Fibroblast of pulmonary artery (primary cell): ENCODE measurements at regions not wholly inside any gene's neighbourhood (a gene's known extent, or its start where the extent isn't known, plus 50 kb on each side); places are given as distances from the start of the nearest gene placed in this dataset.

Source experiments
- DNase-seq: peaks from one replicate; pipeline ENCODE4 v3.0.0-alpha.2; 2010; ENCODE audit warnings: low read depth
- H3K4me3 ChIP-seq: replicated peaks from 2 replicates; pipeline ENCODE4 v1.5.1; 2011; ENCODE audit warnings: low read depth, mild to moderate bottlenecking, control low read depth, low read length, moderate library complexity
- TF ChIP-seq, protein P1 (sequence below): IDR thresholded peaks from 2 replicates; pipeline ENCODE4 v1.5.1; 2011; ENCODE audit warnings: mild to moderate bottlenecking, control low read depth, low read length, inconsistent platforms; ENCODE audit errors: missing control alignments

- no peak overlapping the region for H3K4me3 ChIP-seq
- no peak for DNase-seq
- TF ChIP-seq, protein P1, sequence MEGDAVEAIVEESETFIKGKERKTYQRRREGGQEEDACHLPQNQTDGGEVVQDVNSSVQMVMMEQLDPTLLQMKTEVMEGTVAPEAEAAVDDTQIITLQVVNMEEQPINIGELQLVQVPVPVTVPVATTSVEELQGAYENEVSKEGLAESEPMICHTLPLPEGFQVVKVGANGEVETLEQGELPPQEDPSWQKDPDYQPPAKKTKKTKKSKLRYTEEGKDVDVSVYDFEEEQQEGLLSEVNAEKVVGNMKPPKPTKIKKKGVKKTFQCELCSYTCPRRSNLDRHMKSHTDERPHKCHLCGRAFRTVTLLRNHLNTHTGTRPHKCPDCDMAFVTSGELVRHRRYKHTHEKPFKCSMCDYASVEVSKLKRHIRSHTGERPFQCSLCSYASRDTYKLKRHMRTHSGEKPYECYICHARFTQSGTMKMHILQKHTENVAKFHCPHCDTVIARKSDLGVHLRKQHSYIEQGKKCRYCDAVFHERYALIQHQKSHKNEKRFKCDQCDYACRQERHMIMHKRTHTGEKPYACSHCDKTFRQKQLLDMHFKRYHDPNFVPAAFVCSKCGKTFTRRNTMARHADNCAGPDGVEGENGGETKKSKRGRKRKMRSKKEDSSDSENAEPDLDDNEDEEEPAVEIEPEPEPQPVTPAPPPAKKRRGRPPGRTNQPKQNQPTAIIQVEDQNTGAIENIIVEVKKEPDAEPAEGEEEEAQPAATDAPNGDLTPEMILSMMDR, result no peak
Measured at GRCh38 chr6:108768792-108769524, 79.3 kb upstream of the ARMC2 start.

- TF ChIP-seq, protein P1, result no peak
- no peak overlapping the region for H3K4me3 ChIP-seq
- DNase-seq, result no peak
Measured at GRCh38 chr6:108771421-108771820, 76.8 kb upstream of the ARMC2 start.

- DNase-seq, result no peak
- TF ChIP-seq, protein P1, result no peak
- H3K4me3 ChIP-seq, result no peak overlapping the region
Measured at GRCh38 chr6:108774555-108774954, 73.7 kb upstream of the ARMC2 start.

DNA sequence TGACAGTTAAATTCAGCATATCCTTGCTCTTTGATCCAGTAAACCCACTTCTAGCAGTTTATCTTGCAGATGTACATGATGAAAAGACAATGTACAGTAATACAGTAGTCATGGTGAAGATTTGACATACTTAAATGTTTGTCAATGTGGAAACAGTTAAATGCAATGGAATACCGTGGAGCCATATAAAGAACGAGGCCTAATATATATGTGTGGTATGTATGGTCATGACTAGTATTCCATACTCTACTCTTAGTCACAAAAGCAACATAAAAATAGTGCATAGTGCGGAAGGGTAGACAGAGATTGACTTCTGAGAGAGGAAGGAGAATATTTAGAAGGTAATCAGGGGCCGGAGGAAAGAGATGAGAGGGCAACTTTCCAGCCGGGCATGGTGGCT is 70.7 kb upstream of the ARMC2 start:
- TF ChIP-seq, protein P1, result no peak
- DNase-seq, result no peak
- no peak overlapping the region for H3K4me3 ChIP-seq

- TF ChIP-seq, protein P1, result no peak
- no peak overlapping the region for H3K4me3 ChIP-seq
- no peak for DNase-seq
Measured at GRCh38 chr6:108778421-108779186, 69.6 kb upstream of the ARMC2 start.

DNA sequence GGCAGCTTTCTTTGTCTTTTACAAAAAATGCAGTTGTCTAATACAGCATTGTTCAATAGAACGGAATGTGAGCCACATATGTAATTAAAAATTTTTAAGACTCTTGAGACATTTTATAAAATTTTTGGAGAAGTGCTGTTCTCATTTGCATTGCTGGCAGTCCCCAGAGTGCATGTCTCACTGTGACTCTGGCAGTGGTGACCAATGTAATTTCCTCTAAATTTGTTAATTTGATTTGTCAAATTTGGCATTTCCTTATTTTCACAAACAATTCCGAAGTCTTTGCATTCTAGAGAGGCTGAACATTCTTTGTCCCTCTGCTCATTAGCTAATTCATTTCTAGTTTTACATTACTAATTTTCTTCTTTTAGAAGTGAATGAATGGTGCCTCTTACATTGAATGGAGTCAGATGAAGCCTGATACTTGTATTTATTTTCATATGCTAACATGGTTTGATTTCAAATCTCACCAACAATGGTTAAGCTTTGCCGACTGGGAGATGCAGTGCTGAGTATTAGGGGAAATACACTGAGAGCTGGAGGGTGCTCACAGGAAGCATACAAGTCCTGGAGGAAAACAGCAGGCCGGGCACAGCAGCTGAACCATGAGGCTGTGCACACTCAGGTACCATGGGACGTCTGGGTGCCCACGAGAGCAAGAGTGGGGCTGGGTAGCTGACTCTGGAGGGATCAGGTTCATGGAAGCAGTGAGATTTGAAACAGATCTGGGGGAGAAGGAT is 68.5 kb upstream of the ARMC2 start:
- no peak for DNase-seq
- no peak overlapping the region for H3K4me3 ChIP-seq
- TF ChIP-seq, protein P1, result no peak
